ENCODE measurements at regions not wholly inside any gene's neighbourhood (a gene's known extent, or its start where the extent isn't known, plus 50 kb on each side); places are given as distances from the start of the nearest gene placed in this dataset.

DNA sequence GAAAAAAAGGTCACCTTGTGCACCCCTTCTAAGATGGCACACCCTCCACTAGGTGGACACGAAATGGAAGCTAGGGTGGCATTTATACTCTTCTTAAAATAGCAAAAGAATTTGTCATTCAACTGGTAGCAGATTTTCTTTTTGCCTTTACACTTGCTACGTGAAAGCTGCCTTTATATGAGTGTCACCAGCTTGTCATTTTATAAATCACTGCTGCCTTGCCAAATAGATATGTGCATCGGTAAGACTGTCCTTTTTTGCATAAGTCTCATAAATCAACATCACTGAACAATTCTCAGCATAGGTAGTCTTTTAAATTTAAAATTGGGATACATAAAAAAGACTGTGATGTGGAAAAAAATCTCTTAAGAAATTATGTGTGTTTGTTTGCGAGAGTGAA, 764.1 kb downstream of the TDRD15 start:
- Histone ChIP-seq H3K9me3 (no peaks in the 10 kb centered on the region), H3K27me3 (no peaks in the 10 kb centered on the region), H3K36me3 (no peaks in the 10 kb centered on the region), H3K4me1 (no peaks in the 10 kb centered on the region), H3K4me3 (no peak overlapping the region), H3K27ac (no peak overlapping the region)
- TF ChIP-seq, protein P1, sequence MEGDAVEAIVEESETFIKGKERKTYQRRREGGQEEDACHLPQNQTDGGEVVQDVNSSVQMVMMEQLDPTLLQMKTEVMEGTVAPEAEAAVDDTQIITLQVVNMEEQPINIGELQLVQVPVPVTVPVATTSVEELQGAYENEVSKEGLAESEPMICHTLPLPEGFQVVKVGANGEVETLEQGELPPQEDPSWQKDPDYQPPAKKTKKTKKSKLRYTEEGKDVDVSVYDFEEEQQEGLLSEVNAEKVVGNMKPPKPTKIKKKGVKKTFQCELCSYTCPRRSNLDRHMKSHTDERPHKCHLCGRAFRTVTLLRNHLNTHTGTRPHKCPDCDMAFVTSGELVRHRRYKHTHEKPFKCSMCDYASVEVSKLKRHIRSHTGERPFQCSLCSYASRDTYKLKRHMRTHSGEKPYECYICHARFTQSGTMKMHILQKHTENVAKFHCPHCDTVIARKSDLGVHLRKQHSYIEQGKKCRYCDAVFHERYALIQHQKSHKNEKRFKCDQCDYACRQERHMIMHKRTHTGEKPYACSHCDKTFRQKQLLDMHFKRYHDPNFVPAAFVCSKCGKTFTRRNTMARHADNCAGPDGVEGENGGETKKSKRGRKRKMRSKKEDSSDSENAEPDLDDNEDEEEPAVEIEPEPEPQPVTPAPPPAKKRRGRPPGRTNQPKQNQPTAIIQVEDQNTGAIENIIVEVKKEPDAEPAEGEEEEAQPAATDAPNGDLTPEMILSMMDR (IDR thresholded peaks at IDR 0.05 in 4 of 5, conservative IDR thresholded peaks at IDR 0.05 in 1 of 5) = no peak
- TF ChIP-seq POLR2A (IDR thresholded peaks at IDR 0.05) = no peak
- intact Hi-C loops (cut with DNase I; ENCODE audit: low total_unique reads) = no loop called here
- DNase-seq = no peak
- in situ Hi-C loops (cut with MboI; ENCODE audit: low sequenced_read_pairs in 4 of 4) = no loop called here
- no peak for ATAC-seq

DNA sequence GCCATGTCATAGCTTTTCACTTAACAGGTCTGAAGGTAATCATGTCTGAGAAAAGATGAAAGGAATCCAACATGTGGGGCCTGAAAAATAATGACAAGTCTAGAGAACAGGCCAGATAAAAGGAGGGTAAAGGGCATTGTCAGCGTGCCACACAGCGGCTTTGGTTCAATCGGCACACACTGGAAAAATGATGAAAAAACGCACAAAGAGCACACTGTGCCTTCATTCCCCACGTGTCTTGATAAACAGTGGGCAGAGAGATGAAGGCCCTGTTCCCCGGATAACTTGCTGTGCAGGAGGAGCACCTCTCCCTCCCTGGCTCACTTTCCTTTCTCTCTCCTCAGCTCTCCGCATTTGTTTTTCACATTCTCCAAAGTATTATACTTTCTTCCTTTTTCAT, 766.3 kb downstream of the TDRD15 start:
- Histone ChIP-seq H3K4me3 (no peak overlapping the region), H3K4me1 (no peaks in the 10 kb centered on the region), H3K9me3 (no peaks in the 10 kb centered on the region), H3K36me3 (no peaks in the 10 kb centered on the region), H3K27me3 (no peaks in the 10 kb centered on the region), H3K27ac (no peak overlapping the region)
- no peak for TF ChIP-seq POLR2A (IDR thresholded peaks at IDR 0.05)
- TF ChIP-seq, protein P1 (IDR thresholded peaks at IDR 0.05 in 4 of 5, conservative IDR thresholded peaks at IDR 0.05 in 1 of 5) = no peak
- in situ Hi-C loops (cut with MboI; ENCODE audit: low sequenced_read_pairs in 4 of 4) = no loop called here
- intact Hi-C loops (cut with DNase I; ENCODE audit: low total_unique reads) = no loop called here
- DNase-seq (no peak), ATAC-seq (no peak)

DNA sequence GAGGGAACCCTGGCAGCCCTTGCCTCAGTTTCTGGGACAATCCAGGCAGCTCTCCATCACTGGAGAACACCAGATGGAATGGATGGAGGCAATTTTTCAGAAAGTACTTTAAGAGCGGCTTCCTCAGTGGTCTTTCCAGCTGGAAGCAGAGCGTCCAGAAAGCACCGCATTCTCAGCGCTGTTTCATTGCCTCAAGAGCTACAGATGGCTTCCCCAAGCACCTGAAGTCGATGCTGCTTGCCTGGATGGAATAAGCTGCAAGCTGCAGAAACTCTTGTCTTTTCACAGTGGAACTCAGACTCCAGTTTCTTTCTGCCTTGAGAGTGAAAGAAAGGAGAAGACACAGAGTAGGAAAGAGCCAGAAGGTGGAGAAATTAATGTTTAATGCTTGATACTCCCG, 766.9 kb downstream of the TDRD15 start:
- Histone ChIP-seq H3K27me3 (no peaks in the 10 kb centered on the region), H3K9me3 (no peaks in the 10 kb centered on the region), H3K4me1 (no peaks in the 10 kb centered on the region), H3K27ac (no peak overlapping the region), H3K4me3 (no peak overlapping the region), H3K36me3 (no peaks in the 10 kb centered on the region)
- ATAC-seq (no peak), DNase-seq (no peak)
- in situ Hi-C loops (cut with MboI; ENCODE audit: low sequenced_read_pairs in 4 of 4) = no loop called here
- TF ChIP-seq, protein P1 (IDR thresholded peaks at IDR 0.05 in 4 of 5, conservative IDR thresholded peaks at IDR 0.05 in 1 of 5) = no peak
- no peak for TF ChIP-seq POLR2A (IDR thresholded peaks at IDR 0.05)
- intact Hi-C loops (cut with DNase I; ENCODE audit: low total_unique reads) = no loop called here

GRCh38 chr2:21891191-21891590, 767.4 kb downstream of the TDRD15 start:
- DNase-seq = no peak
- intact Hi-C loops (cut with DNase I; ENCODE audit: low total_unique reads) = no loop called here
- Histone ChIP-seq H3K27ac (no peak overlapping the region), H3K9me3 (no peaks in the 10 kb centered on the region), H3K27me3 (no peaks in the 10 kb centered on the region), H3K4me3 (no peak overlapping the region), H3K36me3 (no peaks in the 10 kb centered on the region), H3K4me1 (no peaks in the 10 kb centered on the region)
- in situ Hi-C loops (cut with MboI; ENCODE audit: low sequenced_read_pairs in 4 of 4) = no loop called here
- ATAC-seq = no peak
- TF ChIP-seq POLR2A (IDR thresholded peaks at IDR 0.05) = no peak
- TF ChIP-seq, protein P1 (IDR thresholded peaks at IDR 0.05 in 4 of 5, conservative IDR thresholded peaks at IDR 0.05 in 1 of 5) = no peak

DNA sequence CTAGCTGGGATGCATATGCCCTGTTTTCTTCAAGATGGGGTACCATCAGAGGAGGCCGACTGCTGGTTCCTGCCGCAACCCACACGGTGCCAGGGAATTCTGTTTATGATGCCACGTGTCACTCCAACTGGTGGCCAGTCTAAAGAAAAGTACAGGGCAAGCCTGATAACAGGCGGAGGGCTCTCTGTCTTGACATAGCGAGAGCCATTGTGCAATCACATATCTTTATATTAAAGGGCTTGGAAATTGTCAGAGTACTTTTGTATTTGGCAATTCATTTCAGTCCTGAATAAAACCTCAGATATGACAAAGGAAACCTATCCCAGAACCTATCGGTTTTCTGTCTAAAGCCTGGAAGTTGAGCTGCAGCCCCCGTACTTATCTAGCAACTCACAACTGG, 768.4 kb downstream of the TDRD15 start:
- ATAC-seq (no peak), DNase-seq (no peak)
- H3K4me3 ChIP-seq = no peak overlapping the region
- no peak overlapping the region for H3K27ac ChIP-seq
- no peaks in the 10 kb centered on the region for H3K36me3 ChIP-seq
- in situ Hi-C loops (cut with MboI; ENCODE audit: low sequenced_read_pairs in 4 of 4) (no loop called here), intact Hi-C loops (cut with DNase I; ENCODE audit: low total_unique reads) (no loop called here)
- H3K9me3 ChIP-seq = no peaks in the 10 kb centered on the region
- H3K27me3 ChIP-seq = no peaks in the 10 kb centered on the region
- TF ChIP-seq, protein P1 (IDR thresholded peaks at IDR 0.05 in 4 of 5, conservative IDR thresholded peaks at IDR 0.05 in 1 of 5) = no peak
- TF ChIP-seq POLR2A (IDR thresholded peaks at IDR 0.05) = no peak
- H3K4me1 ChIP-seq = no peaks in the 10 kb centered on the region

All from gastrocnemius medialis (tissue), 4 donors.